Urinary bladder (tissue), 3 donors: ENCODE measurements at regions not wholly inside any gene's neighbourhood (a gene's known extent, or its start where the extent isn't known, plus 50 kb on each side); places are given as distances from the start of the nearest gene placed in this dataset.
"Not testable (repeated sequence)": the region's sequence is repeated elsewhere in the genome, so short reads cannot be mapped to it uniquely, and the experiment has no call there.

Experiments
- DNase-seq: peaks from one replicate; pipeline ENCODE4 v3.0.0-alpha.2; 2015; ENCODE audit errors: extremely low spot score
- H3K27ac ChIP-seq: one replicate; pipeline ENCODE4 v1.5.1; 2013; ENCODE audit warnings: low read depth, mild to moderate bottlenecking, moderate library complexity
- H3K36me3 ChIP-seq: one replicate; pipeline ENCODE4 v1.6.1; 2013; ENCODE audit warnings: mild to moderate bottlenecking, moderate library complexity; ENCODE audit not compliant: insufficient read depth
- H3K4me1 ChIP-seq: one replicate; pipeline ENCODE4 v1.6.1; 2013; ENCODE audit warnings: mild to moderate bottlenecking, moderate library complexity; ENCODE audit not compliant: insufficient read depth
- H3K4me3 ChIP-seq: one replicate; pipeline ENCODE4 v1.5.1; 2013; ENCODE audit warnings: low read depth, low read length
- WGBS: extraction: QIAGEN DNeasy Blood & Tissue Kit; methylation state at CpG from one replicate; pipeline ENCODE4 v1.1.7; 2013; 5-methylcytosine and 5-hydroxymethylcytosine counted together
- donor health status: healthy with polysubstance abuse.
- donor health status: healthy.

DNA sequence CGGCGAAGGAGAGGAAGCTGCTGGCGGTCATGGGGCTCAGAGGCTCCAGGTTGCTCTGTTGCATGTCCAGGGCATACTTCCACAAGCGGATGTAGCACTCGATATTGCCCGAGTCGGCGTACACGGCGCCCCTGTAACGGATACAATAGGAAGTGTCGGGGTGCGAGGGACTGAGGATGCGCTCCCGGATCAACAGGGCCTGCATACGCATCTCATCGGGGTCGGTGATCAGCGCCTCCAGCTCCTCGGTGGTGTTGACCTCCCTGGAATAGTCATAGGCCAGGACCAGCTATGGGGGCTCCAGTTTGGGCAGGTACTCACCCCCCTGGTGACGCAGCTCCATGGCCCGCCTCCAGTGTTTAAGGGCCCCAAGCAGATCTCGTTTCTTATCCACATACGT, 150.8 kb downstream of the POTEC start:
- DNase-seq, H3K27ac ChIP-seq, H3K4me1 ChIP-seq, H3K4me3 ChIP-seq, H3K36me3 ChIP-seq: not testable (repeated sequence)
- 93% methylated on average over 24 of the region's 24 CpGs for WGBS

DNA sequence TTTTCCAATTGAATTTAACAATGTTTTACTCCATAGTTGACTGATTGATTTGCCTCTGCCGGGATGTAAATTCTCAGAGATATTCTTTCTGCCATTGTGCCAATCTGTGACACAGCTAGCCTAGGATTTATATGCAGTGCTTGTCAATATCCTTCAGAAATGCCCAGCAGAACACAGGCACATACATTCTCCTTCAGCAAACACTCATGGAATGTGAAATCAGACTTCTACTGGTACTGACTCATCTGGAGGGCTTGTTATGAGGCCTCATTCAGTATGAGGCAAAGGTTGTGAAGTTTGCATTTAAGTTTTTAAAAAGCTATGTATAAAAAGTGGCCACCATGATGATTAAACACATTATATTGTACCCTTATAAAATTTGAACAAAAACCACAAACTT, 158.4 kb downstream of the POTEC start:
- 76% methylated on average over 1 of the region's 1 CpG for WGBS
- not testable (repeated sequence) for H3K36me3 ChIP-seq, H3K4me3 ChIP-seq, DNase-seq, H3K4me1 ChIP-seq, H3K27ac ChIP-seq

DNA sequence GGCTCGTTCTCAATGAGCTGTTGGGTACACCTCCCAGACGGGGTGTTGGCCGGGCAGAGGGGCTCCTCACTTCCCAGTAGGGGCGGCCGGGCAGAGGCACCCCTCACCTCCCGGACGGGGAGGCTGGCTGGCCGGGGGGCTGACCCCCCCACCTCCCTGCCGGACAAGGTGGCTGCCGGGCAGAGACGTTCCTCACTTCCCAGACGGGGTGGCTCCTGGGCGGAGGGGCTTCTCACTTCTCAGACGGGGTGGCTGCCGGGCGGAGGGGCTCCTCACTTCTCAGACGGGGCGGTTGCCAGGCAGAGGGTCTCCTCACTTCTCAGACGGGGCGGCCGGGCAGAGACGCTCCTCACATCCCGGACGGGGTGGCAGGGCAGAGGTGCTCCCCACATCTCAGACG, 160.7 kb downstream of the POTEC start:
- not testable (repeated sequence) for H3K27ac ChIP-seq, H3K4me3 ChIP-seq, H3K36me3 ChIP-seq, DNase-seq, H3K4me1 ChIP-seq
- 89% methylated on average over 22 of the region's 25 CpGs for WGBS

DNA sequence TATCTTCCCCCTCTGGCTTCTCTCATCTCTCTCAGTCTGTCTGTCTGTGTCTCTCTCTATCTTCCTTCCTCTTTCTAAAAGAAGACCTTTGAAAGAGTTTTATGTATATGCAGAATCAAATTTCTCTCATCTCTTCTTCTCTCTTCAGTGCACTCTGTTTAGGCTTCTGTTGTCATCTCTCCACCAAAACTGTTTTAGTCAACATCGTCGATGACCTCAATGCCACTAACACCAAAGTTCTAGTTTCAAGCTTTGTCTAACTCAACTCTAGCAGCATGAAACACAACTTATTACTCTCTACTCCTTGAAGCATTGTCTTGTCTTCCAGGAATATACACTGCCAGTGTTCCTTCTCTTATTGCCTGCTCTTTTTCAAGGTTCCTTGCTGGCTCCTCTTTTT, 163.9 kb downstream of the POTEC start:
- not testable (repeated sequence) for H3K27ac ChIP-seq, H3K36me3 ChIP-seq, DNase-seq, H3K4me1 ChIP-seq, H3K4me3 ChIP-seq
- WGBS: 94% methylated on average over 2 of the region's 2 CpGs

DNA sequence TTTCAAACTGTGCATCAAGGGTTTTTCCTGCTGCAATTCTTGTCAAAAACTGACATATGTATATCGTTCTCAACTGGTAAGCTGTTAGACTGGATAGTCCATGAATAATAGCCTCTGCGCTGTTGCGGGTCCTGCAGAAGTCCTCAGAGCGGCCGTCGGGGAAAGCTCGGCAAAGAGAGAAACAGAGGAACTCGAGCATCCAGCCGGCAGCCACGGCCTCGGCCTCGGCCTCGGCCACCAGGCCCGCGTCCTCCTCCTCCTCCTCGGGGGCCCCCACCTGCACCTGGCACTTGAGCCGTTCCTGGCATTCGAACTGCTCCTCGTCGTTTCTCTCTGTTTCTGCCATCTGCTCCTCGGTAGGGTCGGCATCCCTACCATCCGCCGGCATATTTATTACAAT, 165.0 kb downstream of the POTEC start:
- H3K27ac ChIP-seq, H3K4me3 ChIP-seq, DNase-seq, H3K4me1 ChIP-seq, H3K36me3 ChIP-seq: not testable (repeated sequence)
- 84% methylated on average over 24 of the region's 24 CpGs for WGBS

DNA sequence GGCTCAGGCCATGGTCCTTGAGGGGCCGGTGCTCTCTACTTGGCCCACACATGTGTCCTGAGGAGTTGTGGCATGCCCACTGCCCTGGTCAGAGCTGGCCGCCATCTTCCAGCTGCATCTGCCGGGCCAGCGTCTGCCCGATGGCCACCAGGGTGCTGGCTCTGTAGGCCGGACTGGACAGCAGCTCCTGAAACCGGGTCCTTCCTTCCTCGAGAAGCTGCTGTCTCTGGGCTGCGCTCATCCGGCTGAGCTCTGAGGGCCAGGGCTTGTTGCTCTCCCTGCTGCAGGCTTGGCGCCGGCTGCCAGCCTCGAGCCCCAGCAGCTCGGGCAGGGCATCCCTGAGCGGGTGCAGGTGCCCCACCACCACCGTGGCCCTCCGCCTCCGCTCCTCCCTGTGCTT, 182.1 kb downstream of the POTEC start:
- 92% methylated on average over 18 of the region's 18 CpGs for WGBS
- H3K4me1 ChIP-seq, H3K27ac ChIP-seq, H3K36me3 ChIP-seq, DNase-seq, H3K4me3 ChIP-seq: not testable (repeated sequence)

DNA sequence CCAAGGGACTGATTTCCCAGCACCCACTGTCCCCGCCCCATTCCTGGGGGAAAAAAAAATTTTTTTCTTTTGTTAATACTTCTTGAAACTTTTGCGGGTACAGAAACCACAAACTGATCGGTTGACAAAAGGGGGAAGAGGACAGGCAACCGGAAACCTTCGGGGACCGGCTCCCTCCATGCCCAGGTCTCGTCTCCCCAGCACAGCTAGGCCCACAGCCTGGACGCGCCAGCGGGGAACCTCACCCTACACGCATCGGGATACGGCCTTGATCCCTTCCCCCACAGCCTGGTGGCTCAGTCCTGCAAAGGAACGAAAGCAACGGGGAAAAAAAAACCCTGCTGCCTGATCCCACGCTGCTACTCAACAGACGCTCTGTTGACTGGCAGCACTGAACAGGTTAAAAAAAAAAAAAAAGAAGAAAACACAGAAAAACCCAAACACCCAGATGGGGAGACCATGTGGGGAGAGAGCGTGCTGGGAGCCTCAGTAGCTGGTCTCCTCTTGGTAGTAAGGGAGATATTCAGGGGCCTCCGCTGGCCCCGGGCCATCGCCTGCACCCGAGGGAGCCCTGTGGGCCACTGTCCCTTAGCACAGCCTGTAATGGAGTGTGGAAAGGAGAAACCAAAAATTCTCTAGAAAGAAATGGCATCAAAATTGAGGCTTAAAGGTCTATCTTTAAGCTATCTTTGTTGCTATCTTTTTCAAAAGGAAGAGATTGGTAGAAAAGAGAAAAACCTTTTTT, 185.7 kb downstream of the POTEC start:
- not testable (repeated sequence) for H3K36me3 ChIP-seq, H3K4me1 ChIP-seq, H3K4me3 ChIP-seq, H3K27ac ChIP-seq, DNase-seq
- 89% methylated on average over 22 of the region's 22 CpGs for WGBS

DNA sequence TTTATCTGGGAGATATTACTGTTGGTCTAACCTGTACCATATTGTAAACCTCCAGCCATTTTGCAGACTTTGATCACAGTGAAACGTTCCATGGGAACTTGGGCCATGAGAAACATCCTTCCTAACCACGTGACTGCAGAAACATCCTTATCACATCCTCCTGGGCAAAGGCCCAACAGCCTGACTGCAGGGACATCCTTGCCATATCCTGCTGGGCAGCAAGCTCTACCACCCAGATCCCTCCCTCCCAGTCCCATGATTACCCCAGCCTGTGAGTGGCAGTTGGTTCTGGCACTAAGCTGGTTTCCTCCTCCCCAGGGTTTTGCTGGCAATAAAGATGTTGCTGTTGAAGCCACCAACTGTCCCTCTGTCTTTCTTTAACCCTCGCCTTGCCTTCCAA, 201.2 kb downstream of the POTEC start:
- DNase-seq, H3K36me3 ChIP-seq, H3K27ac ChIP-seq, H3K4me1 ChIP-seq, H3K4me3 ChIP-seq: not testable (repeated sequence)
- 38% methylated on average over 3 of the region's 3 CpGs for WGBS

DNA sequence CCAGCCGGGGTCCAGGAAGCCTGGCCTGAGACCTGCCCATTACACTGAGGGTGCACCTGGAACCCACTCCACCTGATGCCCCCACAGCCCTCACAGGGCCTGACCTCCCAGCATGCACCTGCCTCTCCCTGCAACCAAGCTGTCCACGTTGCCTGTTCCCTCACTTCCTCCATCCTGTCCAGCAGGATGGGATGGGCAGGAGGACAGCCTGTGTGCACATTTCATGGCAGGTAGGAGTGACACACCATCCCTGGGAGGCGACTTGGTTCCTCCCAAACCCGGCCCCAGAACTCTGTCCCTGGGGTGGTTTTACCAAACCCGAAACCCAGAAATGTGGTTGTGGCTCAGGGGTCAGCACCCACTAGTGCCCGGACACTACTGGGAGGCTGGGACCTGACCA, 203.8 kb upstream of the ZNF519 start:
- H3K27ac ChIP-seq, DNase-seq, H3K36me3 ChIP-seq, H3K4me1 ChIP-seq, H3K4me3 ChIP-seq: not testable (repeated sequence)
- 69% methylated on average over 6 of the region's 6 CpGs for WGBS

DNA sequence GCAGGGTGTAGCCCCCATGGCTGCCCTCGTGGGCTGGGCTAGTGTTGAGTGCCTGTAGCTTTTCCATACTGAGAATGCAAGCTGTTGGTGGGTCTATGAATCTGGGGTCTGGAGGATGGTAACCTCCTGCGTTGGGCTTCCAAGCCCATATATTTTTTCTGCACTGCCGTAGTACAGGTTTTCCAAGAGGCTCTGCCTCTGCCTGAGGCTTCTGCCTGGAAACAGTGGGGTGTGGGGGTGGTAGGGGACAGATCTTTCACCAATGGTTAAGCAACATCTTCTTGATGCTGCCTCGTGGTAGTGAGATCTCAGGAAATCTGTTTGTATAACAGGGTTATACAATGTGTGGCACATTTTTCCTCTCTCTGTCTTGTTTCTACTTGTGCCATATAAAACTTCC, 189.0 kb upstream of the ZNF519 start:
- not testable (repeated sequence) for H3K36me3 ChIP-seq, H3K4me3 ChIP-seq, DNase-seq, H3K4me1 ChIP-seq, H3K27ac ChIP-seq
- 62% methylated on average over 4 of the region's 4 CpGs for WGBS

DNA sequence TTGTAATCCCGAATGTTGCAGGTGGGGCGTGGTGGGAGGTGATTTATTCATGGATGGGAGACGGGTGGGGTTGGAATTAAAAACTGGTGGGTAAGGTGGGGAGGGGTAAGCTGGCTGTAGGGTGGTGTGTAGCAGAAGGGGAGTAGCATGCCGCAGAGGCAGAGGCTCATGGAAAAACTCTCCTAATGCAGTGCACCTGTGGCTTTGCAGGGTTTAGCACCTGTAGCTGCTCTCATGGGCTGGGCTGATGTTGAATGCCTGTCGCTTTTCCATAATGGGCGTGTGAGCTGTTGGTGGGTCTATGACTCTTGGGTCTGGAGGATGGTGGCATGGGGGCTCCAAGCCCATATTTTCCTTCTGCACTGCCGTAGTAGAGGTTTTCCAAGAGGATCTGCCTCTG, 169.0 kb upstream of the ZNF519 start:
- not testable (repeated sequence) for H3K27ac ChIP-seq, DNase-seq, H3K36me3 ChIP-seq, H3K4me3 ChIP-seq, H3K4me1 ChIP-seq
- 89% methylated on average over 7 of the region's 7 CpGs for WGBS

DNA sequence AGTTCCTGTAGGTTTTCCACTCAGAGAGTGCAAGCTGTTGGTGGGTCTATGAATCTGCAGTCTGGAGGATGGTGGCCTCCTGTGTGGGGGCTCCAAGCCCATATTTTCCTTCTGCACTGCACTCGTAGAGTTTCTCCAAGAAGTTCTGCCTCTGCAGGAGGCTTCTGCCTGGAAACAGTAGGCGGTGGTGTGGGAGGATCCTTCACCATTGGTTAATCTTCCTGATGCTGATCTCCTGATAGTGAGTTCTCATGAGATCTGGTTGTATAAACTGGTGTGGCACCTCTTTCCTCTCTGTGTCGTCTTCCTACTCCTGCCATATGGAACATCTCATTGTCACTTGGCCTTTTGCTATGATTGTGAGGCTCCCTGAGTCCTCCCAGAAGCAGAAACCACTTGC, 162.8 kb upstream of the ZNF519 start:
- not testable (repeated sequence) for H3K27ac ChIP-seq, DNase-seq, H3K4me3 ChIP-seq, H3K36me3 ChIP-seq, H3K4me1 ChIP-seq
- 55% methylated on average over 3 of the region's 3 CpGs for WGBS

DNA sequence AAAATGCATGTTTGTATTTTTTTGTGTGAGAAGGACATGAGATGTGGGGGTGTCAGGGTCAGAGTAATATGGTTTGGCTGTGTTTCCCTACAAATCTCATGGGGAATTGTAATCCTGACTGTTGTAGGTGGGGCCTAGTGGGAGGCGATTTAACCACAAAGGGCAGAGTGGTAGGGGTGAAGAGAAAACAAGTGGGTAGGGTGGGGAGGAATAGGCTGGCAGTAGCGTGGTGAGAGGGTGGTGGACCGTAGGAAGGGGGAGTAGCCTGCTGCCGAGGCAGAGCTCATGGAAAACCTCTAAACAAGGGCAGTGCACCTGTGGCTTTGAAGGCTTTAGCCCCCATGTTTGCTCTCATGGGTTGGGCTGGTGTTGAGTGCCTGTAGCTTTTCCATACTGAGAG, 152.8 kb upstream of the ZNF519 start:
- DNase-seq: no peak

DNA sequence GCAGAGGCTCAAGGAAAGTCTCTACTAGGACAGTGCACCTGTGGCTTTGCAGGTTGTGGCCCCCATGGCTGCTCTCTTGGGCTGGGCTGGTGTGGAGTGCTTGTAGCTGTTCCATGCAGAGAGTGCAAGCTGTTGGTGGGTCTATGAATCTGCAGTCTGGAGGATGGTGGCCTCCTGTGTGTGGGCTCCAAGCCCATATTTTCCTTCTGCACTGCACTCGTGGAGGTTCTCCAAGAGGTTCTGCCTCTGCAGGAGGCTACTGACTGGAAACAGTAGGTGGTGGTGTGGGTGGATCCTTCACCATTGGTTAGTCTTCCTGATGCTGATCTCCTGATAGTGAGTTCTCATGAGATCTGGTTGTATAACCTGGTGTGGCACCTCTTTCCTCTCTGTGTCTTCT, 143.2 kb upstream of the ZNF519 start:
- not testable (repeated sequence) for H3K27ac ChIP-seq, DNase-seq, H3K4me3 ChIP-seq, H3K4me1 ChIP-seq, H3K36me3 ChIP-seq
- 54% methylated on average over 1 of the region's 1 CpG for WGBS

More for the DNA sequence above, 152.8 kb upstream of the ZNF519 start:
- Histone ChIP-seq H3K27ac (no peak overlapping the region), H3K4me1 (no peaks in the 10 kb centered on the region), H3K36me3 (no peaks in the 10 kb centered on the region), H3K4me3 (no peak overlapping the region)
- 77% methylated on average over 4 of the region's 4 CpGs for WGBS
